Amniotic stem cell (primary cell): ENCODE measurements at regions not wholly inside any gene's neighbourhood (a gene's known extent, or its start where the extent isn't known, plus 50 kb on each side); places are given as distances from the start of the nearest gene placed in this dataset.

Source experiments
- DNase-seq: peaks from one replicate; lab custom pipeline; 2025; lab: John Stamatoyannopoulos, UW

- DNase-seq, result no peak
Observed at GRCh38 chr20:20938131-20938530, 168.0 kb downstream of the LINC00237 start.

GRCh38 chr20:20933142-20933958 is 172.8 kb downstream of the LINC00237 start:
- no peak for DNase-seq

GRCh38 chr20:20932156-20932555 is 174.0 kb downstream of the LINC00237 start:
- no peak for DNase-seq

GRCh38 chr20:20931632-20932031 is 174.5 kb downstream of the LINC00237 start:
- no peak for DNase-seq

GRCh38 chr20:20931024-20931423 is 175.1 kb downstream of the LINC00237 start:
- DNase-seq, result no peak

GRCh38 chr20:20930500-20930899 is 175.7 kb downstream of the LINC00237 start:
- DNase-seq, result no peak

- no peak for DNase-seq
Observed at GRCh38 chr20:20929341-20929740, 176.8 kb downstream of the LINC00237 start.

- DNase-seq, result no peak
Observed at GRCh38 chr20:20926222-20926905, 179.8 kb downstream of the LINC00237 start.

GRCh38 chr20:20920433-20920832 is 185.7 kb downstream of the LINC00237 start:
- DNase-seq, result no peak

GRCh38 chr20:20915844-20916243 is 190.3 kb downstream of the LINC00237 start:
- DNase-seq, result no peak

- no peak for DNase-seq
Observed at GRCh38 chr20:20904501-20904831, 192.0 kb upstream of the RALGAPA2 start.

- no peak for DNase-seq
Observed at GRCh38 chr20:20903773-20904500, 191.5 kb upstream of the RALGAPA2 start.

GRCh38 chr20:20897922-20898321 is 185.5 kb upstream of the RALGAPA2 start:
- no peak for DNase-seq

- no peak for DNase-seq
Observed at GRCh38 chr20:20897145-20897544, 184.7 kb upstream of the RALGAPA2 start.

- DNase-seq, result no peak
Observed at GRCh38 chr20:20896606-20897005, 184.2 kb upstream of the RALGAPA2 start.

- DNase-seq, result no peak
Observed at GRCh38 chr20:20895537-20895936, 183.1 kb upstream of the RALGAPA2 start.

- DNase-seq, result no peak
Observed at GRCh38 chr20:20894753-20895152, 182.3 kb upstream of the RALGAPA2 start.

GRCh38 chr20:20894280-20894679 is 181.8 kb upstream of the RALGAPA2 start:
- no peak for DNase-seq

- no peak for DNase-seq
Observed at GRCh38 chr20:20892328-20892727, 179.9 kb upstream of the RALGAPA2 start.

GRCh38 chr20:20890751-20891150 is 178.3 kb upstream of the RALGAPA2 start:
- DNase-seq, result no peak

GRCh38 chr20:20888936-20889335 is 176.5 kb upstream of the RALGAPA2 start:
- DNase-seq, result no peak

- no peak for DNase-seq
Observed at GRCh38 chr20:20888266-20888656, 175.8 kb upstream of the RALGAPA2 start.
